ENCODE measurements at regions not wholly inside any gene's neighbourhood (a gene's known extent, or its start where the extent isn't known, plus 50 kb on each side); places are given as distances from the start of the nearest gene placed in this dataset.
"Not testable (repeated sequence)": the region's sequence is repeated elsewhere in the genome, so short reads cannot be mapped to it uniquely, and the experiment has no call there.

GRCh38 chr9:66207914-66208313, 471.0 kb downstream of the FOXD4L4 start:
- not testable (repeated sequence) for H3K18ac ChIP-seq (ENCODE audit: low read depth in 1 of 2, low read length in 2 of 2); H3K9me3 ChIP-seq (ENCODE audit: control insufficient read depth, low read length); H3K4me1 ChIP-seq (ENCODE audit: control insufficient read depth, insufficient read depth, low read depth, low read length); H2AK5ac ChIP-seq (ENCODE audit: low read length, severe bottlenecking); H3K23ac ChIP-seq (ENCODE audit: low read length in 2 of 2); H2BK15ac ChIP-seq (ENCODE audit: low read depth, poor library complexity, severe bottlenecking); H2BK12ac ChIP-seq (ENCODE audit: low read length in 2 of 2); H2AFZ ChIP-seq (ENCODE audit: low read depth, low read length); H3K27ac ChIP-seq (ENCODE audit: low read length, poor library complexity, severe bottlenecking); H2BK5ac ChIP-seq (ENCODE audit: low read depth, low read length, poor library complexity, severe bottlenecking); H3K27me3 ChIP-seq (ENCODE audit: control insufficient read depth in 1 of 2, insufficient read depth in 1 of 2, low read length in 2 of 2); H2BK120ac ChIP-seq (ENCODE audit: low read depth, low read length); DNase-seq; H4K91ac ChIP-seq (ENCODE audit: low read length); H3K9ac ChIP-seq (ENCODE audit: low read length); H3K4me2 ChIP-seq (ENCODE audit: low read length, poor library complexity, severe bottlenecking); H3K14ac ChIP-seq (ENCODE audit: low read length in 2 of 2); H3K79me1 ChIP-seq (replicated peaks; ENCODE audit: low read length, poor library complexity, severe bottlenecking); H3K4me3 ChIP-seq (ENCODE audit: insufficient read depth in 1 of 2, low read depth in 1 of 2, low read length in 2 of 2); H4K8ac ChIP-seq (ENCODE audit: low read length); H3K36me3 ChIP-seq (ENCODE audit: control insufficient read depth in 1 of 2, insufficient read depth in 2 of 2, low read depth in 1 of 2, low read length in 2 of 2); H3K4ac ChIP-seq (ENCODE audit: low read depth in 1 of 2, low read length in 2 of 2)
- WGBS: no CpG with 5 or more reads among the region's 2 CpGs

- H2AK5ac ChIP-seq (ENCODE audit: low read length, severe bottlenecking); H4K91ac ChIP-seq (ENCODE audit: low read length); H3K27me3 ChIP-seq (ENCODE audit: control insufficient read depth in 1 of 2, insufficient read depth in 1 of 2, low read length in 2 of 2); H3K27ac ChIP-seq (ENCODE audit: low read length, poor library complexity, severe bottlenecking); H3K23ac ChIP-seq (ENCODE audit: low read length in 2 of 2); H3K4me3 ChIP-seq (ENCODE audit: insufficient read depth in 1 of 2, low read depth in 1 of 2, low read length in 2 of 2); H2AFZ ChIP-seq (ENCODE audit: low read depth, low read length); H3K4me2 ChIP-seq (ENCODE audit: low read length, poor library complexity, severe bottlenecking); H2BK120ac ChIP-seq (ENCODE audit: low read depth, low read length); H4K8ac ChIP-seq (ENCODE audit: low read length); H3K36me3 ChIP-seq (ENCODE audit: control insufficient read depth in 1 of 2, insufficient read depth in 2 of 2, low read depth in 1 of 2, low read length in 2 of 2); H3K4ac ChIP-seq (ENCODE audit: low read depth in 1 of 2, low read length in 2 of 2); H3K9ac ChIP-seq (ENCODE audit: low read length); H3K14ac ChIP-seq (ENCODE audit: low read length in 2 of 2); H2BK5ac ChIP-seq (ENCODE audit: low read depth, low read length, poor library complexity, severe bottlenecking); H3K4me1 ChIP-seq (ENCODE audit: control insufficient read depth, insufficient read depth, low read depth, low read length); H3K9me3 ChIP-seq (ENCODE audit: control insufficient read depth, low read length); H2BK15ac ChIP-seq (ENCODE audit: low read depth, poor library complexity, severe bottlenecking); H3K79me1 ChIP-seq (replicated peaks; ENCODE audit: low read length, poor library complexity, severe bottlenecking); DNase-seq; H2BK12ac ChIP-seq (ENCODE audit: low read length in 2 of 2); H3K18ac ChIP-seq (ENCODE audit: low read depth in 1 of 2, low read length in 2 of 2): not testable (repeated sequence)
- whole genome bisulfite sequencing: no CpG with 5 or more reads among the region's 4 CpGs
These were observed 507.8 kb downstream of the FOXD4L4 start for GRCh38 chr9:66244763-66245162.

DNA sequence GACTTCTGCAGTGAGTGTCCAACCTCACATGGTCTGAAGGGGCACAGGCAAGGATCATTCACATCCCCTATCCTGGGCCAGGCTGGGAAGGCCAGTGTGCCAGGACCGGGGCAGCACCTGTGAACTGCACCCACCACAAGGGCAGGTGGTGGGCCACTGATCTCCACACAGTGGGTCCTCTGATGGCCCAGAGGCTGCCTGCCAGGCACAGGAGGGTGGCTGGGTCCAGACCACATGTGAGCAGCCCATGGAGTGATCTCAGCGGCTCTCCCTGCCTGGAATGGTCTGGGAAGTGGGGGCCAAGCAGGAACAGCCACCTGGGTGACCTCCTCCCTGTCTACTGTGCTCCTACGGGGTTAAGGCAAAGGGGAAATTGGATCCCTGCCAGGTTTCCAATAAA, 508.5 kb downstream of the FOXD4L4 start:
- not testable (repeated sequence) for DNase-seq; H3K4ac ChIP-seq (ENCODE audit: low read depth in 1 of 2, low read length in 2 of 2); H2BK5ac ChIP-seq (ENCODE audit: low read depth, low read length, poor library complexity, severe bottlenecking); H2AFZ ChIP-seq (ENCODE audit: low read depth, low read length); H3K23ac ChIP-seq (ENCODE audit: low read length in 2 of 2); H3K9me3 ChIP-seq (ENCODE audit: control insufficient read depth, low read length); H2BK12ac ChIP-seq (ENCODE audit: low read length in 2 of 2); H2AK5ac ChIP-seq (ENCODE audit: low read length, severe bottlenecking); H4K8ac ChIP-seq (ENCODE audit: low read length); H2BK15ac ChIP-seq (ENCODE audit: low read depth, poor library complexity, severe bottlenecking); H3K4me1 ChIP-seq (ENCODE audit: control insufficient read depth, insufficient read depth, low read depth, low read length); H3K36me3 ChIP-seq (ENCODE audit: control insufficient read depth in 1 of 2, insufficient read depth in 2 of 2, low read depth in 1 of 2, low read length in 2 of 2); H3K9ac ChIP-seq (ENCODE audit: low read length); H3K18ac ChIP-seq (ENCODE audit: low read depth in 1 of 2, low read length in 2 of 2); H4K91ac ChIP-seq (ENCODE audit: low read length); H3K27me3 ChIP-seq (ENCODE audit: control insufficient read depth in 1 of 2, insufficient read depth in 1 of 2, low read length in 2 of 2); H2BK120ac ChIP-seq (ENCODE audit: low read depth, low read length); H3K27ac ChIP-seq (ENCODE audit: low read length, poor library complexity, severe bottlenecking); H3K14ac ChIP-seq (ENCODE audit: low read length in 2 of 2); H3K4me2 ChIP-seq (ENCODE audit: low read length, poor library complexity, severe bottlenecking); H3K79me1 ChIP-seq (replicated peaks; ENCODE audit: low read length, poor library complexity, severe bottlenecking); H3K4me3 ChIP-seq (ENCODE audit: insufficient read depth in 1 of 2, low read depth in 1 of 2, low read length in 2 of 2)
- no CpG with 5 or more reads among the region's 3 CpGs for WGBS

- H3K4me3 ChIP-seq (ENCODE audit: insufficient read depth in 1 of 2, low read depth in 1 of 2, low read length in 2 of 2); DNase-seq: not testable (repeated sequence)
- 100% methylated on average over 1 of the region's 3 CpGs for WGBS
These were observed 520.6 kb downstream of the FOXD4L4 start for GRCh38 chr9:66257581-66257980.

More at GRCh38 chr9:66257581-66257980, 520.6 kb downstream of the FOXD4L4 start:
- not testable (repeated sequence) for H3K18ac ChIP-seq (ENCODE audit: low read depth in 1 of 2, low read length in 2 of 2); H3K79me1 ChIP-seq (replicated peaks; ENCODE audit: low read length, poor library complexity, severe bottlenecking); H3K23ac ChIP-seq (ENCODE audit: low read length in 2 of 2); H3K9me3 ChIP-seq (ENCODE audit: control insufficient read depth, low read length); H2BK15ac ChIP-seq (ENCODE audit: low read depth, poor library complexity, severe bottlenecking); H3K27ac ChIP-seq (ENCODE audit: low read length, poor library complexity, severe bottlenecking); H3K9ac ChIP-seq (ENCODE audit: low read length); H3K4ac ChIP-seq (ENCODE audit: low read depth in 1 of 2, low read length in 2 of 2); H3K4me2 ChIP-seq (ENCODE audit: low read length, poor library complexity, severe bottlenecking); H3K4me1 ChIP-seq (ENCODE audit: control insufficient read depth, insufficient read depth, low read depth, low read length); H3K27me3 ChIP-seq (ENCODE audit: control insufficient read depth in 1 of 2, insufficient read depth in 1 of 2, low read length in 2 of 2); H2BK12ac ChIP-seq (ENCODE audit: low read length in 2 of 2); H2AK5ac ChIP-seq (ENCODE audit: low read length, severe bottlenecking); H3K14ac ChIP-seq (ENCODE audit: low read length in 2 of 2); H4K8ac ChIP-seq (ENCODE audit: low read length); H2AFZ ChIP-seq (ENCODE audit: low read depth, low read length); H3K36me3 ChIP-seq (ENCODE audit: control insufficient read depth in 1 of 2, insufficient read depth in 2 of 2, low read depth in 1 of 2, low read length in 2 of 2); H2BK5ac ChIP-seq (ENCODE audit: low read depth, low read length, poor library complexity, severe bottlenecking); H4K91ac ChIP-seq (ENCODE audit: low read length); H2BK120ac ChIP-seq (ENCODE audit: low read depth, low read length)
